ENCODE measurements at regions not wholly inside any gene's neighbourhood (a gene's known extent, or its start where the extent isn't known, plus 50 kb on each side); places are given as distances from the start of the nearest gene placed in this dataset.
"Not testable (repeated sequence)": the region's sequence is repeated elsewhere in the genome, so short reads cannot be mapped to it uniquely, and the experiment has no call there.

DNA sequence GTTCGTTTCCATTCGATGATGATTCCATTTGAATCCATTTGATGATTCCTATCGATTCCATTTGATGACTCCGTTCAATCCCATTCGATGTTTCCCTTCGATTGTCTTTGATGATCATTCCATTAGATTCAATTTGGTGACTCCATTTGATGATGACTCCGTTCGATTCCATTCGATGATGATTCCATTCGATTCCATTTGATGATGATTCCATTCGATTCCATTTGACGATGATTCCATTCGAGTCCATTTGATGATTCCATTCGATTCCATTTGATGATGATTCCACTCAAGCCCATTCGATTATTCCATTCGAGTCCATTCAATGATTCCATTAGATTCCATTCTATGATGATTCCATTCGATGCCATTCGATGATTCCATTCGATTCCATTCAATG, 2730.6 kb downstream of the RPIA start:
- H3K4me3 ChIP-seq; H3K27me3 ChIP-seq; DNase-seq (ENCODE audit: low spot score); H3K36me3 ChIP-seq; H3K4me1 ChIP-seq; H3K27ac ChIP-seq: not testable (repeated sequence)
- peaks cover 0 to 27% of the 10 kb centered on the region in 2 donors for H3K9me3 ChIP-seq

- H3K27ac ChIP-seq; H3K36me3 ChIP-seq; H3K4me1 ChIP-seq; H3K27me3 ChIP-seq; DNase-seq (ENCODE audit: low spot score); H3K4me3 ChIP-seq: not testable (repeated sequence)
- H3K9me3 ChIP-seq = peaks cover 0 to 11% of the 10 kb centered on the region in 2 donors
These were observed 2735.7 kb downstream of the RPIA start for GRCh38 chr2:91427148-91427547.

DNA sequence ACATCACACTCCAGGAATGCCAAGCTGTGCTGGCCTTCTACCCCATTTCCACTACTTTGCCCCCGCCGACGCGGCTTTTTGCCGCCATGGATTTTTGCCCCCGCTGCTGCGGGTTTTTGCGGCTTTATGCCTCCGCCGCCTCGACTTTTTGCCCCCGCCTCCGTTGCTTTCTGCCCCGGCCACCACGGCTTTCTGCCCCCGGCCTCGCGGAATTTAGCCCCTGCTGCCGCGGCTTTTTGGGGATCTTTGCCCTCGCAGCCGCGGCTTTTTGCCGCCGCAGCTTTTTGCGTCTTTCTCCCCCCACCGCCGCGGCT, 2750.4 kb downstream of the RPIA start:
- not testable (repeated sequence) for H3K27ac ChIP-seq; H3K36me3 ChIP-seq; DNase-seq (ENCODE audit: low spot score); H3K9me3 ChIP-seq
- Histone ChIP-seq H3K4me3 (peak overlapping the region; percentile 2 to 45), H3K27me3 (peaks cover 14 to 17% of the 10 kb centered on the region in 2 donors), H3K4me1 (peaks cover 0 to 14% of the 10 kb centered on the region in 2 donors)

GRCh38 chr2:91442246-91442905, 2750.9 kb downstream of the RPIA start:
- Histone ChIP-seq H3K9me3 (no peaks in the 10 kb centered on the region), H3K27me3 (peaks cover 14 to 17% of the 10 kb centered on the region in 2 donors)

DNA sequence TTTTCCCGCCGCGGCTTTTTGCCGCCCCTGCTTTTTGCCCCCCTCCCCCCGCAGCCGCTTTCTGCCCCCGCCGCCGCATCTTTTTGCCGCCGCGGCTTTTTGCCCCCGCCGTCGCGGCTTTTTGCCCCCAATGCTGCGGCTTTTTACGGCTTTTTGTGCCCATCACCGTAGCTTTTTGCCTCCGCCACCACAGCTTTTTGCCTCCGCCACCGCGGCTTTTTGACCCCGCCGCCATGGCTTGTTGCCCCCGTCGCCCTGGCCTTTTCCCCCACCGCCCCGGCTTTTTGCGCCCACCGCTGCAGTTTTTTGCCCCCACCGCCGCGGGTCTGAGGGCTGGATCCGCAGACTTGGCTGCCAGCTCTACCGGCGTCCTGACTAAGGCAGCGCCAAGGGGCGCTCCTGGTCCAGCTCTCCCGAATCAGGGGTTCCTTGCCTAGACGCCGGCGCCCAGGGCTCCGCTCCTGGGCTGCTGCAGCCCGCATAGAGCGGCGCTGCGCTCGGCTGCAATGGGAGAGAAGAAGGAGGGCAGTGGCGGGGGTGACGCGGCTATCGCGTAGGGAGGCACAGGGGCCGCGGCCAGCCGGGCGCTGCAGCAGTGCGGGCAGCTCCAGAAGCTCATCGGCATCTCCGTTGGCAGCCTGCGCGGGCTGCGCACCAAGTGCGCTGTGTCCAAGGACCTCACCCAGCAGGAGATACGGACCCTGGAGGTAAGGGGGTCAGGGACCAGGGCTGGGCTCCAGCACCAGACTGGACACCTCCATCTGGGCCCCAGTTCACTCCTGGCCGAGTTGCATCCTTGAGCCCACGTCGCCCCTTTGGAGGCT, 2751.6 kb downstream of the RPIA start:
- not testable (repeated sequence) for DNase-seq (ENCODE audit: low spot score); H3K9me3 ChIP-seq; H3K36me3 ChIP-seq; H3K27ac ChIP-seq
- H3K27me3 ChIP-seq = peaks cover 14 to 17% of the 10 kb centered on the region in 2 donors
- peak overlapping the region; percentile 2 to 45 for H3K4me3 ChIP-seq
- H3K4me1 ChIP-seq = peaks cover 0 to 14% of the 10 kb centered on the region in 2 donors

More at GRCh38 chr2:91442246-91442905, 2750.9 kb downstream of the RPIA start:
- H3K27ac ChIP-seq = no peak overlapping the region
- no peak for TF ChIP-seq CTCF (IDR thresholded peaks at IDR 0.05)
- no peak for DNase-seq (ENCODE audit: low spot score)
- no peaks in the 10 kb centered on the region for H3K36me3 ChIP-seq
- peaks cover 0 to 14% of the 10 kb centered on the region in 2 donors for H3K4me1 ChIP-seq
- peak overlapping the region; percentile 2 to 45 for H3K4me3 ChIP-seq

DNA sequence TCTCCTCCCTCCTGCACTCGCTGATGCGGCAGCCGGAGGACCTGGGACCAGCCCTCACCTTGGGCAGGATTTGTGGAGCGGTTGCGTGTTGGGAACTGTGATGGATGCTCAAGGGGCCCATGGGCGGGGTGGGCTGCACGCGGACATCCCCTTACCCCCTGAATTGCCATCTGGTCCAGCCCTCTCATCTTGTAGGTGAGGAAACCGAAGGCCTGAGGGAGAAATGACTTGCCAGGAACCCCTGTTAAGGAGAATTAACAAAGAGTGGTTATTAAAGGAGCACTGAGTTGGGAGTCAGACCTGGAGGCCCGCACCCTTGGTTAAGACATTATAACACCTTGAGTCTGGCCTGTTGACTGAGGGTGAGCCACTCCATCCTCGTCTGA, 2752.2 kb downstream of the RPIA start:
- H3K27ac ChIP-seq; H3K4me3 ChIP-seq; H3K9me3 ChIP-seq; H3K36me3 ChIP-seq; DNase-seq (ENCODE audit: low spot score): not testable (repeated sequence)
- peaks cover 0 to 14% of the 10 kb centered on the region in 2 donors for H3K4me1 ChIP-seq
- H3K27me3 ChIP-seq = peaks cover 14 to 17% of the 10 kb centered on the region in 2 donors

- DNase-seq (ENCODE audit: low spot score); H3K36me3 ChIP-seq; H3K9me3 ChIP-seq; H3K4me3 ChIP-seq; H3K27ac ChIP-seq: not testable (repeated sequence)
- peaks cover 14 to 17% of the 10 kb centered on the region in 2 donors for H3K27me3 ChIP-seq
- peaks cover 0 to 14% of the 10 kb centered on the region in 2 donors for H3K4me1 ChIP-seq
These were observed 2754.2 kb downstream of the RPIA start for GRCh38 chr2:91445705-91446104.

- H3K27ac ChIP-seq; H3K9me3 ChIP-seq; H3K36me3 ChIP-seq; H3K4me3 ChIP-seq; DNase-seq (ENCODE audit: low spot score): not testable (repeated sequence)
- Histone ChIP-seq H3K27me3 (peaks cover 14 to 17% of the 10 kb centered on the region in 2 donors), H3K4me1 (peaks cover 0 to 14% of the 10 kb centered on the region in 2 donors)
These were observed 2755.0 kb downstream of the RPIA start for GRCh38 chr2:91446489-91446888.

GRCh38 chr2:91446915-91447314, 2755.4 kb downstream of the RPIA start:
- peaks cover 13 to 15% of the 10 kb centered on the region in 2 donors for H3K27me3 ChIP-seq
- H3K4me1 ChIP-seq = peaks cover 0 to 12% of the 10 kb centered on the region in 2 donors
- DNase-seq (ENCODE audit: low spot score); H3K27ac ChIP-seq; H3K9me3 ChIP-seq; H3K36me3 ChIP-seq; H3K4me3 ChIP-seq: not testable (repeated sequence)

- H3K9me3 ChIP-seq; H3K4me1 ChIP-seq; H3K27ac ChIP-seq; DNase-seq (ENCODE audit: low spot score); H3K36me3 ChIP-seq; H3K27me3 ChIP-seq; H3K4me3 ChIP-seq: not testable (repeated sequence)
These were observed 2756.0 kb downstream of the RPIA start for GRCh38 chr2:91447508-91447907.

DNA sequence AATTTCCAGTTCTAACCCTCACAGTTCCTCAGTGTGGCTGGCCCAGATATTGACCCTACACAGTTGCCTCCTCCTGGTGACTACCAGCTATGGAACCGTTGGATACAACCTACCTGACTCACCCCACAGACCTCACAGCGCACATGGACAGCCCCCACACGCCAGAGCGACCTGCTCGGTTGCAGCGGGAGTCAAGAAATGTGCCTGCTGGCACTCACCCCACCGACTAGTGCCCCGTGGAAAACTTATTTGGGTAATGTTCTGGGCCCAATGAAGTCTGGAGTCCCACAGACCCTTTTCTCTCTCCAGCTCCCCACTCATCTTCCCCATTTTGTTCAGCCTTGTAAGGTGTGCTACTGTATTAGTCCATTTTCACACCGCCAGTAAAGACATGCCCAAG, 2770.8 kb downstream of the RPIA start:
- not testable (repeated sequence) for H3K27ac ChIP-seq, H3K9me3 ChIP-seq, H3K27me3 ChIP-seq, H3K4me1 ChIP-seq, H3K36me3 ChIP-seq, H3K4me3 ChIP-seq
- peak; percentile 23 for DNase-seq (ENCODE audit: low spot score)

DNA sequence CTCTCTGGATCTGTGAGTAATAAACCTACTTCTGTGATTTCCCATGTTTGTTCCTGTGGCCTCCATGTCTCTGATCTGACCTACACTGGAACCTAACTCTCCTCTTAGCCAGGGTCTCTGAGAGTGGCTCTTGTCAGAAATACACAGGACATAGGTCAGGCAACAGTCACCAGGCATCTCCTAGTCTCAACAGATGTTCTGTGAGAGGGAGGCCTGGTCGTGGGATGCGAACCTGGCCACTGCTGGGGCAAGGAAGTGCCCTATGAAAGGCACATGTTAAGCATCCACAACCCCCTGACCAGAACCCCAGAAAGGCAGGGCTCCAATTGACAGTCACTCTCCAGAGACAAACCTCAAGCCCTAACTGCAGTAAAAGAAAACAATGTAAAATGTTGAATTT, 2771.5 kb downstream of the RPIA start:
- peak; percentile 42 for DNase-seq (ENCODE audit: low spot score)
- H3K27ac ChIP-seq, H3K4me3 ChIP-seq, H3K36me3 ChIP-seq, H3K4me1 ChIP-seq, H3K9me3 ChIP-seq, H3K27me3 ChIP-seq: not testable (repeated sequence)

DNA sequence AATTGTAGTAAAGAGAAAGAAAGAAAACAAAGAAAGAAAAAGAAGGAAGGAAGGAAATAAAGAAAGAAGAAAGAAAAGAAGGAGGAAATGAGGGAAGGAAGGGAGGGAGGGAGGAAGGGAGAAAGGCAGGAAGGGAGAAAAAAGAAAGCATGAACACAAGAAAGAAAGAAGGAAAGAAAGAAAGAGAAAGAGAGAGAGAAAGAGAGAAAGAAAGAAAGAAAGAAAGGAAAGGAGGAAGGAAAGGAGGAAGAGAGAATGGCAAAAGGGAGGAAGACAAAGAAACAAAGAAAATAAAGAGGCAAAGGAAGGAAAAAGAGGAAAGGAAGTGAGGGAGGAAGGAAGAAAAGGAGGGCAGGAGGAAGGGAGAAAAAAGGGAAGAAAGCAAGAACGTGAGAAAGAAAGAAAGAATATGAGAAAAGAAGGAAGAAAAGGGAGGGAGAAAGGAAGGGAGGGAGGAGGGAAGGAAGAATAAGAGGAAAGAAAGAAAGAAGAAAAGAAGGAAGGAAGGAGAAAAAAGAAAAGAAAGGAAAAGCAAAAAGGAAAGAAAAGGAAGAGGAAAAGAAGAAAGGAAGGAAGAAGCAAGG, 2775.4 kb downstream of the RPIA start:
- DNase-seq (ENCODE audit: low spot score); H3K36me3 ChIP-seq; H3K4me3 ChIP-seq; H3K27me3 ChIP-seq; H3K27ac ChIP-seq; H3K4me1 ChIP-seq; H3K9me3 ChIP-seq: not testable (repeated sequence)

All from right atrium auricular region (tissue), 2 donors.